H9 (cell line): ENCODE measurements at regions not wholly inside any gene's neighbourhood (a gene's known extent, or its start where the extent isn't known, plus 50 kb on each side); places are given as distances from the start of the nearest gene placed in this dataset.

Experiments
- DNase-seq: peaks from one replicate; pipeline ENCODE4 v3.0.0-alpha.2; 2017
- H2AFZ ChIP-seq: one replicate; pipeline ENCODE4 v1.6.1; 2013; ENCODE audit warnings: mild to moderate bottlenecking, low read length, control low read depth, moderate library complexity
- H2AK5ac ChIP-seq: 2 replicates; pipeline ENCODE4 v1.6.1; 2013; ENCODE audit warnings: low read length, control low read depth, mixed read lengths; ENCODE audit not compliant: insufficient read length
- H2BK120ac ChIP-seq: one replicate; pipeline ENCODE4 v1.6.1; 2013; ENCODE audit warnings: low read depth, mild to moderate bottlenecking, low read length, control low read depth, inconsistent platforms; ENCODE audit not compliant: poor library complexity, severe bottlenecking
- H2BK12ac ChIP-seq: 2 replicates; pipeline ENCODE4 v1.6.1; 2013; ENCODE audit warnings: low read length, control low read depth, mixed read lengths, low read depth; ENCODE audit not compliant: insufficient read length
- H2BK15ac ChIP-seq: 2 replicates; pipeline ENCODE4 v1.6.1; 2013; ENCODE audit warnings: low read depth, low read length, control low read depth
- H2BK20ac ChIP-seq: one replicate; pipeline ENCODE4 v1.6.1; 2013; ENCODE audit warnings: low read depth, mild to moderate bottlenecking, low read length, control low read depth, inconsistent platforms; ENCODE audit not compliant: poor library complexity, severe bottlenecking
- H2BK5ac ChIP-seq: 2 replicates; pipeline ENCODE4 v1.6.1; 2013; ENCODE audit warnings: low read length, control low read depth, mixed read lengths; ENCODE audit not compliant: insufficient read length
- H3K14ac ChIP-seq: 2 replicates; pipeline ENCODE4 v1.6.1; 2013; ENCODE audit warnings: low read length, control low read depth; ENCODE audit not compliant: insufficient read depth
- H3K18ac ChIP-seq: 2 replicates; pipeline ENCODE4 v1.6.1; 2013; ENCODE audit warnings: low read depth, mild to moderate bottlenecking, mixed read lengths, low read length, control low read depth; ENCODE audit not compliant: insufficient read length
- H3K23ac ChIP-seq: 2 replicates; pipeline ENCODE4 v1.6.1; 2013; ENCODE audit warnings: low read length, control low read depth, mixed read lengths, low read depth; ENCODE audit not compliant: insufficient read length
- H3K23me2 ChIP-seq: 2 replicates; pipeline ENCODE4 v1.6.1; 2013; ENCODE audit warnings: low read depth, mild to moderate bottlenecking, mixed read lengths, low read length, control low read depth; ENCODE audit not compliant: insufficient read length, poor library complexity, severe bottlenecking
- H3K27ac ChIP-seq: 2 replicates; pipeline ENCODE4 v1.5.1; 2013; ENCODE audit warnings: low read length, control low read depth, mixed read lengths, low read depth; ENCODE audit not compliant: insufficient read length
- H3K27me3 ChIP-seq: 2 replicates; pipeline ENCODE4 v1.6.1; 2013; ENCODE audit warnings: low read length, control low read depth, inconsistent platforms; ENCODE audit not compliant: insufficient read depth
- H3K4ac ChIP-seq: 2 replicates; pipeline ENCODE4 v1.6.1; 2013; ENCODE audit warnings: low read depth, mild to moderate bottlenecking, control low read depth, inconsistent platforms, low read length, moderate library complexity
- H3K4me1 ChIP-seq: 2 replicates; pipeline ENCODE4 v1.6.1; 2013; ENCODE audit warnings: low read length, control low read depth, inconsistent platforms; ENCODE audit not compliant: insufficient read depth
- H3K4me2 ChIP-seq: 2 replicates; pipeline ENCODE4 v1.6.1; 2013; ENCODE audit warnings: low read length, control low read depth, mixed read lengths; ENCODE audit not compliant: insufficient read length, insufficient read depth
- H3K56ac ChIP-seq: 2 replicates; pipeline ENCODE4 v1.6.1; 2013; ENCODE audit warnings: low read depth, mild to moderate bottlenecking, mixed read lengths, low read length, control low read depth; ENCODE audit not compliant: insufficient read length
- H3K79me1 ChIP-seq: 2 replicates; pipeline ENCODE4 v1.6.1; 2013; ENCODE audit warnings: low read depth, mild to moderate bottlenecking, moderate library complexity, low read length, control low read depth, inconsistent platforms; ENCODE audit not compliant: insufficient read depth, poor library complexity, severe bottlenecking
- H3K79me2 ChIP-seq: 2 replicates; pipeline ENCODE4 v1.6.1; 2013; ENCODE audit warnings: low read length, control low read depth, inconsistent platforms; ENCODE audit not compliant: insufficient read depth
- H3K9ac ChIP-seq: 2 replicates; pipeline ENCODE4 v1.6.1; 2013; ENCODE audit warnings: low read length, control low read depth, mixed read lengths; ENCODE audit not compliant: insufficient read length; ENCODE audit errors: extremely low read depth
- H3K9me3 ChIP-seq: one replicate; pipeline ENCODE4 v1.6.1; 2013; ENCODE audit warnings: low read depth, low read length, inconsistent platforms; ENCODE audit not compliant: control insufficient read depth
- H3T11ph ChIP-seq: one replicate; pipeline ENCODE4 v1.6.1; 2013; ENCODE audit warnings: mild to moderate bottlenecking, low read length, control low read depth, inconsistent platforms
- H4K20me1 ChIP-seq: one replicate; pipeline ENCODE4 v1.6.1; 2013; ENCODE audit not compliant: control insufficient read depth, insufficient read length, insufficient read depth
- H4K5ac ChIP-seq: 2 replicates; pipeline ENCODE4 v1.6.1; 2013; ENCODE audit warnings: low read depth, mild to moderate bottlenecking, mixed read lengths, low read length, control low read depth; ENCODE audit not compliant: insufficient read length
- H4K8ac ChIP-seq: replicated peaks from 2 replicates; pipeline ENCODE4 v1.6.1; 2013; ENCODE audit warnings: low read length, control low read depth, mixed read lengths, low read depth; ENCODE audit not compliant: insufficient read length
- H4K91ac ChIP-seq: 2 replicates; pipeline ENCODE4 v1.6.1; 2013; ENCODE audit warnings: low read depth, mild to moderate bottlenecking, moderate library complexity, mixed read lengths, low read length, control low read depth; ENCODE audit not compliant: insufficient read length
- H3K27ac Mint-ChIP-seq, 3 experiments: 2 replicates in 2 of 3; 3 replicates in 1 of 3; pipeline ENCODE4 v1.8.0; 2020 to 2021; ENCODE audit warnings: mixed read lengths in 3 of 3, mild to moderate bottlenecking in 1 of 3, moderate library complexity in 1 of 3
- H3K27me3 Mint-ChIP-seq: 2 replicates; pipeline ENCODE4 v1.8.0; 2021; ENCODE audit warnings: low read depth, mild to moderate bottlenecking, moderate library complexity, mixed read lengths
- H3K36me3 Mint-ChIP-seq, 3 experiments: 2 replicates in 2 of 3; 3 replicates in 1 of 3; pipeline ENCODE4 v1.8.0; 2020 to 2021; ENCODE audit warnings: low read depth in 3 of 3, mixed read lengths in 3 of 3; ENCODE audit not compliant: insufficient read depth in 1 of 3
- H3K4me1 Mint-ChIP-seq, 2 experiments: 2 replicates each; pipeline ENCODE4 v1.8.0; 2020; ENCODE audit warnings: mixed read lengths in 2 of 2
- H3K4me3 Mint-ChIP-seq, 2 experiments: 2 replicates in 1 of 2; 3 replicates in 1 of 2; pipeline ENCODE4 v1.8.0; 2020 to 2021; ENCODE audit warnings: mild to moderate bottlenecking in 2 of 2, mixed read lengths in 2 of 2, moderate library complexity in 1 of 2
- H3K9me3 Mint-ChIP-seq, 2 experiments: 2 replicates in 1 of 2; 3 replicates in 1 of 2; pipeline ENCODE4 v1.8.0; 2020; ENCODE audit warnings: mild to moderate bottlenecking in 2 of 2, mixed read lengths in 2 of 2, moderate library complexity in 1 of 2
- WGBS: extraction: QIAGEN DNeasy Blood & Tissue Kit; methylation state at CpG from one replicate; pipeline ENCODE4 v1.1.7; 2013; ENCODE audit warnings: missing lambda C conversion rate, low lambda C conversion rate, mixed read lengths; ENCODE audit not compliant: insufficient read length; ENCODE audit errors: extremely low coverage; 5-methylcytosine and 5-hydroxymethylcytosine counted together
- TF ChIP-seq, protein P1 (sequence below): fragments of 200-600 bp; sonication (generic); conservative IDR thresholded peaks from 3 replicates; pipeline ENCODE4 v1.8.0; 2021; ENCODE audit warnings: antibody characterized with exemption, mild to moderate bottlenecking

DNA sequence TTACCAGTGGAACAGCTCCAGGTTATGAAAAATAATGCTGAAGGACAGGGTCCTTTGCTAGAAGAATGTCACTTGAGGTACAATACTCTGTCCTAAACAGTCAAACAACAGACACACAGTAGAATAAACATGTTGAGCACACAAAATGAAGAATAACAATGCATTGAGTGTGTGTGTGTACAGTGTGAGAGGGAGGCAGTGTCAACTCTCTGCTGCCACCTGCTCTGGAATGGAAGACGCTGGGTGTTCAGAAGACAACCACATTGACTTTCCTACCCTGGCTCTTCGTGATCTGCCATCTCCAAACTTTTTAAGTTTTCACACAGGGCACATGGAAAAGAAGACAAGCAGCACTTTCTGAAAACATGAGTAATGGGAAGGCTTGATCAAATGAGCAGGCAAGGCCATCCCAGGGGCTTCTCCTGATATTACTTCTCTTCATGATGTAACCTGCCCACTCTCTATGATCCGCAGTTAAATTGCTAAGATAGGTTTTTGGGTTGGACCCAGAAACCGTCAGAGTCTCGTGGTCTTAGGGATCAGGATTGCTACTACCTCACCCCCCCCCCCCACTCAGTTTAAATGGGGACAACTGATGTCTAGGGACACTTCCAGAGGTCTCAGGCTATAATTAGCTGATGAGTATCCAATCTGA is 533.2 kb upstream of the TNP1 start:
- DNase-seq = no peak
- Histone ChIP-seq H3K14ac (no peak overlapping the region), H2BK20ac (no peak overlapping the region), H2BK120ac (no peak overlapping the region), H3K4ac (no peak overlapping the region), H3K27ac (no peak overlapping the region), H3K27me3 (no peaks in the 10 kb centered on the region), H4K5ac (no peak overlapping the region), H3K56ac (no peak overlapping the region), H4K20me1 (no peaks in the 10 kb centered on the region), H2BK12ac (no peak overlapping the region), H3K79me1 (no peaks in the 10 kb centered on the region), H2AK5ac (no peak overlapping the region), H3K23me2 (no peaks in the 10 kb centered on the region), H3K79me2 (no peaks in the 10 kb centered on the region), H3K23ac (no peak overlapping the region), H3K9me3 (peaks cover 5% of the 10 kb centered on the region), H3K9ac (no peak overlapping the region), H4K91ac (no peak overlapping the region), H3K4me2 (no peak overlapping the region), H4K8ac (no peak overlapping the region), H2AFZ (no peak overlapping the region), H2BK15ac (no peak overlapping the region), H3T11ph (no peak overlapping the region), H3K4me1 (no peaks in the 10 kb centered on the region), H3K18ac (no peak overlapping the region), H2BK5ac (no peak overlapping the region)
- H3K27me3 Mint-ChIP-seq = no peaks in the 10 kb centered on the region; the same call in none of the 2 replicates
- H3K4me3 Mint-ChIP-seq = no peak overlapping the region
- H3K4me1 Mint-ChIP-seq = no peaks in the 10 kb centered on the region
- H3K9me3 Mint-ChIP-seq = peaks cover 19 to 24% of the 10 kb centered on the region in 2 experiments; a peak in 4 of 5 replicates
- WGBS = no CpG with 5 or more reads among the region's 5 CpGs
- no peak overlapping the region for H3K27ac Mint-ChIP-seq
- TF ChIP-seq, protein P1, sequence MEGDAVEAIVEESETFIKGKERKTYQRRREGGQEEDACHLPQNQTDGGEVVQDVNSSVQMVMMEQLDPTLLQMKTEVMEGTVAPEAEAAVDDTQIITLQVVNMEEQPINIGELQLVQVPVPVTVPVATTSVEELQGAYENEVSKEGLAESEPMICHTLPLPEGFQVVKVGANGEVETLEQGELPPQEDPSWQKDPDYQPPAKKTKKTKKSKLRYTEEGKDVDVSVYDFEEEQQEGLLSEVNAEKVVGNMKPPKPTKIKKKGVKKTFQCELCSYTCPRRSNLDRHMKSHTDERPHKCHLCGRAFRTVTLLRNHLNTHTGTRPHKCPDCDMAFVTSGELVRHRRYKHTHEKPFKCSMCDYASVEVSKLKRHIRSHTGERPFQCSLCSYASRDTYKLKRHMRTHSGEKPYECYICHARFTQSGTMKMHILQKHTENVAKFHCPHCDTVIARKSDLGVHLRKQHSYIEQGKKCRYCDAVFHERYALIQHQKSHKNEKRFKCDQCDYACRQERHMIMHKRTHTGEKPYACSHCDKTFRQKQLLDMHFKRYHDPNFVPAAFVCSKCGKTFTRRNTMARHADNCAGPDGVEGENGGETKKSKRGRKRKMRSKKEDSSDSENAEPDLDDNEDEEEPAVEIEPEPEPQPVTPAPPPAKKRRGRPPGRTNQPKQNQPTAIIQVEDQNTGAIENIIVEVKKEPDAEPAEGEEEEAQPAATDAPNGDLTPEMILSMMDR = no peak
- peaks cover 6 to 18% (median 9%) of the 10 kb centered on the region in 3 experiments; a peak in 6 of 7 replicates for H3K36me3 Mint-ChIP-seq
